HG02763 (cell line): ENCODE measurements at regions not wholly inside any gene's neighbourhood (a gene's known extent, or its start where the extent isn't known, plus 50 kb on each side); places are given as distances from the start of the nearest gene placed in this dataset.

Experiments
- ATAC-seq: cut with Tn5 transposase; IDR thresholded peaks from one replicate; pipeline ENCODE4 v1.9.1; 2021; ENCODE audit warnings: mild to moderate bottlenecking, moderate library complexity; ENCODE audit not compliant: unreplicated experiment

- ATAC-seq = no peak
Observed at GRCh38 chr10:55033061-55033460, 232.0 kb upstream of the PCDH15 start.

GRCh38 chr10:55024713-55025112 is 223.7 kb upstream of the PCDH15 start:
- no peak for ATAC-seq

GRCh38 chr10:55019439-55019838 is 218.4 kb upstream of the PCDH15 start:
- ATAC-seq = no peak

GRCh38 chr10:55013318-55013717 is 212.3 kb upstream of the PCDH15 start:
- no peak for ATAC-seq

- ATAC-seq = no peak
Observed at GRCh38 chr10:55002420-55002819, 201.4 kb upstream of the PCDH15 start.

GRCh38 chr10:55001422-55001821 is 200.4 kb upstream of the PCDH15 start:
- ATAC-seq = no peak

- ATAC-seq = no peak
Observed at GRCh38 chr10:54993148-54993547, 192.1 kb upstream of the PCDH15 start.

GRCh38 chr10:54985732-54986131 is 184.7 kb upstream of the PCDH15 start:
- ATAC-seq = no peak

GRCh38 chr10:54983255-54983654 is 182.2 kb upstream of the PCDH15 start:
- no peak for ATAC-seq

GRCh38 chr10:54962134-54962900 is 161.3 kb upstream of the PCDH15 start:
- ATAC-seq = no peak

- ATAC-seq = no peak
Observed at GRCh38 chr10:54961040-54961439, 160.0 kb upstream of the PCDH15 start.

GRCh38 chr10:54958844-54959243 is 157.8 kb upstream of the PCDH15 start:
- no peak for ATAC-seq

- ATAC-seq = no peak
Observed at GRCh38 chr10:54947605-54948004, 146.6 kb upstream of the PCDH15 start.

GRCh38 chr10:54940418-54940817 is 139.4 kb upstream of the PCDH15 start:
- ATAC-seq = no peak

- no peak for ATAC-seq
Observed at GRCh38 chr10:54914049-54914448, 113.0 kb upstream of the PCDH15 start.

- ATAC-seq = no peak
Observed at GRCh38 chr10:54909165-54909564, 108.1 kb upstream of the PCDH15 start.

GRCh38 chr10:54908019-54908418 is 107.0 kb upstream of the PCDH15 start:
- ATAC-seq = no peak

GRCh38 chr10:54906940-54907339 is 105.9 kb upstream of the PCDH15 start:
- ATAC-seq = no peak

GRCh38 chr10:54905578-54906192 is 104.7 kb upstream of the PCDH15 start:
- no peak for ATAC-seq

GRCh38 chr10:54904833-54905232 is 103.8 kb upstream of the PCDH15 start:
- ATAC-seq = no peak

GRCh38 chr10:54903745-54904144 is 102.7 kb upstream of the PCDH15 start:
- no peak for ATAC-seq

- ATAC-seq = no peak
Observed at GRCh38 chr10:54900584-54900983, 99.6 kb upstream of the PCDH15 start.

- no peak for ATAC-seq
Observed at GRCh38 chr10:54880996-54881395, 80.0 kb upstream of the PCDH15 start.
